ENCODE measurements at regions not wholly inside any gene's neighbourhood (a gene's known extent, or its start where the extent isn't known, plus 50 kb on each side); places are given as distances from the start of the nearest gene placed in this dataset.

DNA sequence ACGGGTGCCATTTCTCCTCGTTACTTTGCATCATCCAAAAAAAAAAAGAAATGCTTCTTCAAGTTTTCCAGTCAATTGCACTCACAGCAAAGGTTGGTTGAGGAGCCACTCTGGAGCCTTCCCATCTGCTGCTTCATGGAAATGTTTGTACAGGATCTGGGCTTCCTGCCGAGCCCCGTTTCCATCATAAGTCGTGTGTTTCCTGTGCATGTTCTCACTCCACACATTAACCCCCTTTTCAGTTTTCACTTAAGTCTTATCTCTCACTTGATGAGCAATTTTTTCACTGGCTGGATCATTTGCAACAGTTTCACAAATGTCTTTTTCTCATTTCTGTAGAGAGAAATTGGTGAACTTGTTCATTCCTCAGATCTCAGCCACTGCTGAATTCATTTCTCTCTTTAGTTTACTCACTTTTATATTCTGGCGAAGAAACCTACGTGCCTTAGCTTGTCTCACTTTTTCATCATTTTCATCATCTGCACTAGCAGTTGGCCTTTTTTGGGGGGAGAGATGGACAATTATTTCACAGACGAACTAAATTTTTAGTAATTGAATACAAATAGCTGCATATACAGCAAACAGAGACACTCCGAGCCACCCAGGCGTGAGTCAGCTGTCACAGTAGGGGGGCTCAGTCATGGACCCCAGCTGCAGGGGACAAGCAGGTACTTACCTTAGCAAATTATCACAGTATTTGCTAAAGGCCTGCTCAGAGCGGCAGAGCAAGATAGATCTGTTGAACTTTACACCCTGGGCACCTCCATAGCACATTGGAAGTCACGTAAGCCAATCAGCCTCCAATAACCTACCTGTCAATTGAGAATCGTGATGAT is 750.8 kb upstream of the ID2 start:
- no peak for TF ChIP-seq ZNF274 (IDR thresholded peaks at IDR 0.05; ENCODE audit: low read depth, low read length)
- no peak overlapping the region for H3K4me3 ChIP-seq (ENCODE audit: low read length)

DNA sequence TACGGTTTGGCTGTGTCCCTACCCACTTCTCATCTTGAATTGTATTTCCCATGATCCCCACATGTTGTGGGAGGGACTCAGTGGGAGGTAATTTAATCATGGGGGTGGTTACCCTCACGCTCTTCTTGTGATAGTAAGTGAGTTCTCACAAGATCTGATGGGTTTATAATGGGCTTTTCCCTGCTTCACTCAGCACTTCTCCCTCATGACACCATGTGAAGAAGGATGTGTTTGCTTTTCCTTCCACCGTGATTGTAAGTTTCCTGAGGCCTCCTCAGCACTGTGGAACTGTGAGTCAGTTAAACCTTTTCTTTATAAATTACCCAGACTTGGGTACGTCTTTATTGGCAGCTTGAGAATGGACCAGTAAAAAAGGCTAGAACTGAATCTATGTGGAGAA is 750.0 kb upstream of the ID2 start:
- TF ChIP-seq ZNF274 (IDR thresholded peaks at IDR 0.05; ENCODE audit: low read depth, low read length): no peak
- H3K4me3 ChIP-seq (ENCODE audit: low read length): no peak overlapping the region

DNA sequence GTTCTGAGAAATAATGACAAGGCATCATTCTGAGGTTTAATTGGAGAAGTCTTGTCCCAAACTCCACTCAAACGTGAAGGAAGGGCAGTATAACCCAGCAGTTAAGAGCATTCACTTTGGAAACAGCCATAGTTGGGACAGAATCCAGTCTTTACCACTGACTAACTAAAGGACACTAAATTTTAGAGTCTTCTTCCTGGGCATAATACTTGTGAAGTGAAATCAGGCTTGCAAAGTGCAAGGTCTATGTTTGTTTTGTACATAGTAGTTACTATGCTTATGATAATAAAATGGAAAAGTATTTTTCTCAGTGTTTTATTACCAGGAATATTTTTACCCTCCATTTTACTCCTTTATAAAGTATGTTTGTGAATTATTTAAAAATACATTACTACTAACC is 748.2 kb upstream of the ID2 start:
- no peak for TF ChIP-seq ZNF274 (IDR thresholded peaks at IDR 0.05; ENCODE audit: low read depth, low read length)
- H3K4me3 ChIP-seq (ENCODE audit: low read length): no peak overlapping the region

DNA sequence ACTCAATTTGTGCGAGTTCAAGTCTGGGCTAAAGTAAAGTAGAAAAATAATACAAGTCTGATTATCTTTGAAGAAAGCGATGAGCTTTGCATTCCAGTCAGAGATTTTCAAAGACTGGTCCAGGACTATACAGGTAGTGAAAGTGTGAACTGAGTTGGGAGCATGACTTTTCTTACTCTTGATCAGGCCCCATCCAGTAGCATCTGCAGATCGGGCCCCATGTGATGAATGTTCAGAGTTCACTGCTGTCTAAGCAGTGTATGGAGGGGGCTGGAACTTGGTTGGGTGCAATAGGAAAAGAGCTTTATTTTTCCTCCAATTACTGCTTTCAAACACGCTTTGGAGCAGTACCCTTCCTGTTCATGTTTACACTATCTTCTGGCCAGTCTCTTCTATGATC is 747.4 kb upstream of the ID2 start:
- no peak for TF ChIP-seq ZNF274 (IDR thresholded peaks at IDR 0.05; ENCODE audit: low read depth, low read length)
- H3K4me3 ChIP-seq (ENCODE audit: low read length): no peak overlapping the region

GRCh38 chr2:7937082-7937481 is 744.8 kb upstream of the ID2 start:
- no peak overlapping the region for H3K4me3 ChIP-seq (ENCODE audit: low read length)

GRCh38 chr2:7940723-7941122 is 741.1 kb upstream of the ID2 start:
- TF ChIP-seq ZNF274 (IDR thresholded peaks at IDR 0.05; ENCODE audit: low read depth, low read length): no peak

More at GRCh38 chr2:7937082-7937481, 744.8 kb upstream of the ID2 start:
- no peak for TF ChIP-seq ZNF274 (IDR thresholded peaks at IDR 0.05; ENCODE audit: low read depth, low read length)

DNA sequence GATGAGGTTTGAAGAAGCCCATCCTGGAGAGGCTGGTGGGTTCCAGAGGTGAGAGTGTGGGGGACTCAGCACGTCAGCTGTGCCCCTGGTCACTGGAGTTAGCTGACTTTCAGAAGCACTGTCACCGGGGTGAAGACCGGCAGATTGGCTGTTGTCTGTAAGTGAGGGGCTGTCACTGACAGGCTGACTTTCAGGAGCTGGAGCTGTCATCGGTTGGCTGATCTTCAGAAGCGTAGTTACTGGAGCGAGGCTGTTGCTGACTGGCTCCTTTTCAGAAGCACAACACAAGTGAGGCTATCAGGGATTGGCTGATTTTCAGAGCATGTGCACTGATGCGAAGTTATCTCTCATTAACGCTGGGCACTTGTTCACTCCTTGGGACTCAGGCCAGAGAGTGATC is 738.4 kb upstream of the ID2 start:
- TF ChIP-seq ZNF274 (IDR thresholded peaks at IDR 0.05; ENCODE audit: low read depth, low read length): no peak
- no peak overlapping the region for H3K4me3 ChIP-seq (ENCODE audit: low read length)

More at GRCh38 chr2:7940723-7941122, 741.1 kb upstream of the ID2 start:
- no peak overlapping the region for H3K4me3 ChIP-seq (ENCODE audit: low read length)

GRCh38 chr2:7945026-7945425 is 736.8 kb upstream of the ID2 start:
- TF ChIP-seq ZNF274 (IDR thresholded peaks at IDR 0.05; ENCODE audit: low read depth, low read length): no peak
- H3K4me3 ChIP-seq (ENCODE audit: low read length): no peak overlapping the region

- no peak for TF ChIP-seq ZNF274 (IDR thresholded peaks at IDR 0.05; ENCODE audit: low read depth, low read length)
- no peak overlapping the region for H3K4me3 ChIP-seq (ENCODE audit: low read length)
These were observed 731.7 kb upstream of the ID2 start for GRCh38 chr2:7950035-7950612.

DNA sequence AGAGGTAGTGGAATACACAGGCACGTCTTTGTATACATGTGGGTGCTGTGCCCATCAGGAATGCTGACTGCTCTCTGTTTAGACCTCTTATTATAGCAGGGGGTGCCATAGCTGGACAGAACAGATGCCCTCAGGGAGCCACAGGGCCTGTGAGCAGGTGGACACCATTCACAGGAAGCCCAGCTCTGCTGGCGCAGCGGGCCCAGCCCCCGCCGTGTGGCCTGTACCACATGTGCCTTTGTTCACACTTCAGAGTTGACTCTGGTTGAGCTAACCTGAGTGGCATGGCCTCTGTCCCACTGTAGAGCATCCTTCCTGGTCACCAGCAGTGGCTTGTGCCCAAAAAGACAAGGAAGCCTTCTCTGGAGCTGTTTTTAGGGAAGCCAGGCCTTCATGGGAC is 730.9 kb upstream of the ID2 start:
- H3K4me3 ChIP-seq (ENCODE audit: low read length): no peak overlapping the region
- TF ChIP-seq ZNF274 (IDR thresholded peaks at IDR 0.05; ENCODE audit: low read depth, low read length): no peak

DNA sequence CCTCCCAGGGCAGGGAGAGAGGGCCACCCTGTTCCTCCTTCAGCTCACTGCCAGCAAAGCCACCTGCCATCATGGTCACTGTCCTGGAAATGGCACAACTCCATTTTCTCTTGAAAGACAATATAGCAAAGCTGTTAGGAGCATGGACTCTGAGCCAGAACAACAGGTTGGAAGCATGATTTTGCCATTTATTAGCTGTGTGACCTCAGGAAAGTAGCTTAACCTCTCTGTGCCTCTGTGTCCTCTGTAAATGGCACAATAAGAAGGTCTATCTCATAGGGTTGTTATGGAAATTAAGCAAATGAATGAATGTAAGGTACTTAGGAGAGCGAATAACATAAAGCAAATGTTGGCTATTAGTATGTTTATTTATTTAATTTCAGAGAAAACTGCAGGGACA is 730.4 kb upstream of the ID2 start:
- no peak for TF ChIP-seq ZNF274 (IDR thresholded peaks at IDR 0.05; ENCODE audit: low read depth, low read length)

GRCh38 chr2:7952046-7952745 is 729.7 kb upstream of the ID2 start:
- TF ChIP-seq ZNF274 (IDR thresholded peaks at IDR 0.05; ENCODE audit: low read depth, low read length): no peak
- no peak overlapping the region for H3K4me3 ChIP-seq (ENCODE audit: low read length)

More for the DNA sequence above, 730.4 kb upstream of the ID2 start:
- no peak overlapping the region for H3K4me3 ChIP-seq (ENCODE audit: low read length)

DNA sequence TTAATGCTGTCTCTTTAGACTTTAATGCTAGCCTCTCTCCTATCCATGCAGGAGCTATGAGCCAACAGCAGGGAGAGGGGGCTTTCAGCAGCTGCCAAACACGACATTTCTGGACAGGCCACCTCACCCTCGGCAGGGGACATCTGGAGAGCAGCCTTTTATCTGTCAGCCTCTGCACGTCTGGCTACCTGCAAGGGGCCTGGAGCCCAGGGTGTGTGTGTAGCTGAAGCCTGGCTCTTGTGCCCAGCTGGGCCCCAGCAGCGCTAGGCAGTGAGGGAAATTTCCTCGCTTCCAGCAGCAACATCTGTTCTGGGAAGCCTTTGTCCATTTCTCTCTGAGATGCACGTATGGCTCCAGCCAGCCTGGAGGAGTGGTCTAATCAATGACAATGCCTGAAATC is 728.7 kb upstream of the ID2 start:
- no peak overlapping the region for H3K4me3 ChIP-seq (ENCODE audit: low read length)
- TF ChIP-seq ZNF274 (IDR thresholded peaks at IDR 0.05; ENCODE audit: low read depth, low read length): no peak

DNA sequence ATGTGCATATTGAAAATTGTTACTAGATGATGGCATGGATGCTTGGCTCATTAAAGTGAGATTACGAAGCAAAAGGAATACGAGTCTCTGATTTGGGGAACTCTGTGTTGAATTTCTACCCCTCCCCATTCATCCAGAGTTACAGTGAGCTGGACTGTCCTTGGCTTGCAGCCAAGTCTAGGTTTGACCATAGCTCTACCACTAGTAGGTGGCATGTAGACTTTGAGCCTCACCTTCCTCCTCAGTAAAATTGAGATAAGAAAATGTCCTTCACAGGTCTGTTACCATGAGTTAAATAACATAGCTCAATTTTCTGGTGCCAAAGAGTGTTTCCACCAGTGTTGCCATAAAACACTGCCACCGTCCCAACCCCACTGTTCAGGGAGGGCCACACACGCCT is 727.6 kb upstream of the ID2 start:
- H3K4me3 ChIP-seq (ENCODE audit: low read length): no peak overlapping the region
- no peak for TF ChIP-seq ZNF274 (IDR thresholded peaks at IDR 0.05; ENCODE audit: low read depth, low read length)
